ENCODE measurements at regions not wholly inside any gene's neighbourhood (a gene's known extent, or its start where the extent isn't known, plus 50 kb on each side); places are given as distances from the start of the nearest gene placed in this dataset.

- TF ChIP-seq CTCF (IDR thresholded peaks at IDR 0.05; ENCODE audit: low read depth, low read length, missing input control) (no peak), ZBTB33 (IDR thresholded peaks at IDR 0.05) (no peak), REST (IDR thresholded peaks at IDR 0.05) (no peak), ATF3 (IDR thresholded peaks at IDR 0.05) (no peak), YY1 (IDR thresholded peaks at IDR 0.05) (no peak), GABPA (IDR thresholded peaks at IDR 0.05 in 1 of 2, conservative IDR thresholded peaks at IDR 0.05 in 1 of 2) (no peak), JUND (IDR thresholded peaks at IDR 0.05) (no peak), RAD21 (IDR thresholded peaks at IDR 0.05) (no peak), TAF1 (conservative IDR thresholded peaks at IDR 0.05) (no peak), MAX (IDR thresholded peaks at IDR 0.05) (no peak), HNF4G (IDR thresholded peaks at IDR 0.05) (no peak), SP1 (IDR thresholded peaks at IDR 0.05) (no peak), HNF4A (conservative IDR thresholded peaks at IDR 0.05) (no peak), EGR1 (IDR thresholded peaks at IDR 0.05; ENCODE audit: low read depth in 2 of 2) (no peak)
Observed at GRCh38 chr19:30116984-30117555, 175.0 kb downstream of the URI1 start.

Measured in liver (tissue), 3 donors.